ENCODE measurements at regions not wholly inside any gene's neighbourhood (a gene's known extent, or its start where the extent isn't known, plus 50 kb on each side); places are given as distances from the start of the nearest gene placed in this dataset.

DNA sequence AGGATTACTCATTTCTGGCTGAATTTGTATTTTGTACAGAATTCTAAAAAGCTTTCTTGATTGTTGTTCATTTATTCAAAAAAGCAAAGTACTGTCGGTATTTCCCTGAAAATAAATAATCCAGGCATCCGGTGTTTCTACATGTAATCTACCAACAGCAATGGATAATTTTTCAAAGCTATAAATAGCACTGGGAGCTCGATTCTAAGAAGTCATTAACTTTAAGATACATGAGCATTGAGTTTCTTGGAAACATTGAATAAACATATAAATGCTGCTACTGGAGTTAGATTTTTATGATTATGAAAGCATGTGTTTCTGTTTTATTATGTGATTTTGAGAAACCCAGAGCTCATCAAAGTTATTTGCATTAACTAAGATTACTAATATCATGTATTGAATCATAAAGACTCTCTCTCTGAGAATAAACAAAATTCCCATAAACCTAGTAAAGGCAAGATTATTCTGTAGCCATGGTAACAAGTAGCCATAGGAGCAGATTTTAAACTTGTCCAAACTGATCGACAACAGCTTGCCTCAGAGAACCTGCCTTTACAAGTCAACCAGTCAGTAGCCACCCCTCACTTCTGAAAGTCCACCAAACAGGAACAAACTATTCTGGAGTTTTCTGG, 197.0 kb downstream of the DRD1 start:
- no peak for TF ChIP-seq EZH2phosphoT487 (IDR thresholded peaks at IDR 0.05; ENCODE audit: borderline replicate concordance)
- no peak for TF ChIP-seq CTCF (conservative IDR thresholded peaks at IDR 0.05; ENCODE audit: low read length)
- Histone ChIP-seq H3K9me2 (replicated peaks; ENCODE audit: low read depth, low read length) (no peaks in the 10 kb centered on the region), H3K4me3 (ENCODE audit: low read length, poor library complexity, severe bottlenecking) (no peak overlapping the region), H3K9me3 (ENCODE audit: insufficient read depth, low read depth, low read length) (no peaks in the 10 kb centered on the region), H3K9ac (ENCODE audit: low read depth, low read length, poor library complexity, severe bottlenecking) (no peak overlapping the region), H2AFZ (ENCODE audit: low read length) (no peak overlapping the region), H4K20me1 (ENCODE audit: insufficient read depth, low read length, poor library complexity, severe bottlenecking) (no peaks in the 10 kb centered on the region), H3K79me2 (ENCODE audit: insufficient read depth, low read length) (no peaks in the 10 kb centered on the region), H3F3A (ENCODE audit: low read depth) (no peaks in the 10 kb centered on the region), H3K27me3 (ENCODE audit: insufficient read depth, low read length, poor library complexity, severe bottlenecking) (no peaks in the 10 kb centered on the region), H3K36me3 (ENCODE audit: insufficient read depth, low read length) (no peaks in the 10 kb centered on the region), H3K4me2 (ENCODE audit: low read depth, low read length, poor library complexity, severe bottlenecking) (no peak overlapping the region), H3K4me1 (ENCODE audit: insufficient read depth, low read length, poor library complexity, severe bottlenecking) (no peaks in the 10 kb centered on the region)

DNA sequence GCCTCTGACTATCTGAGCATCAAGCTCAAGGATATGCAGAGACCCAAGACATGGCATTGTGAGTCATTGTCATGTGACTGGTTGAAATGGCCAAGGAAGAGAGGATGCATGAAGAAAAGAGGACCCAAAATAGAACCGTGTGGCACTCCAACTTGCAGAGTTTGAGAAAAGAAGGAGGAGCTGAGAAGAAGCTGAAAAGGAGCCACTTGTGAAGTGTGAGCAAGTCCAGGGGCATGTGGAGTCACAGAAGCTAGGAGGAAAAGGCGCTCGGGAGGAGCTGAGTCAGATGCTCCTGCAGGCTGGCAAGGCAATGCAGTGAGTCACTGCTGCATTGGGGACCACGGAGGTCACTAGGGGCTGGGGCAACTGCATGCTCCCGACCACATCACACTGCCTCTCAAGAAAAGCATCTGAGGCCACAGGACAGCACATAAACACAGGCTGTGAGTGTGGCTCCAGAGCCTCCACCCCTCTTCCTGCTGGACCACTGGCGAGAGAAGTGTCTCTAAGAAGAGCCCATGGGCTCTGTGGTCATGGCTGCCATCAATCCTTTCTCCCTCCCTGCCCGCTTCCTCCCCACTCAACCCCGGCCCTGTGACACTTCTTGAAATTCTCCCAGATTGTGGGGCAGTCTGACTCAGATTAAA, 197.6 kb downstream of the DRD1 start:
- Histone ChIP-seq H3K79me2 (ENCODE audit: insufficient read depth, low read length) (no peaks in the 10 kb centered on the region), H3K36me3 (ENCODE audit: insufficient read depth, low read length) (no peaks in the 10 kb centered on the region), H3K4me2 (ENCODE audit: low read depth, low read length, poor library complexity, severe bottlenecking) (no peak overlapping the region), H3K27me3 (ENCODE audit: insufficient read depth, low read length, poor library complexity, severe bottlenecking) (no peaks in the 10 kb centered on the region), H3K4me1 (ENCODE audit: insufficient read depth, low read length, poor library complexity, severe bottlenecking) (no peaks in the 10 kb centered on the region), H3F3A (ENCODE audit: low read depth) (no peaks in the 10 kb centered on the region), H4K20me1 (ENCODE audit: insufficient read depth, low read length, poor library complexity, severe bottlenecking) (no peaks in the 10 kb centered on the region), H3K9me2 (replicated peaks; ENCODE audit: low read depth, low read length) (no peaks in the 10 kb centered on the region), H3K9me3 (ENCODE audit: insufficient read depth, low read depth, low read length) (no peaks in the 10 kb centered on the region), H3K4me3 (ENCODE audit: low read length, poor library complexity, severe bottlenecking) (no peak overlapping the region), H2AFZ (ENCODE audit: low read length) (no peak overlapping the region), H3K9ac (ENCODE audit: low read depth, low read length, poor library complexity, severe bottlenecking) (no peak overlapping the region)
- no peak for TF ChIP-seq CTCF (conservative IDR thresholded peaks at IDR 0.05; ENCODE audit: low read length)
- no peak for TF ChIP-seq EZH2phosphoT487 (IDR thresholded peaks at IDR 0.05; ENCODE audit: borderline replicate concordance)

DNA sequence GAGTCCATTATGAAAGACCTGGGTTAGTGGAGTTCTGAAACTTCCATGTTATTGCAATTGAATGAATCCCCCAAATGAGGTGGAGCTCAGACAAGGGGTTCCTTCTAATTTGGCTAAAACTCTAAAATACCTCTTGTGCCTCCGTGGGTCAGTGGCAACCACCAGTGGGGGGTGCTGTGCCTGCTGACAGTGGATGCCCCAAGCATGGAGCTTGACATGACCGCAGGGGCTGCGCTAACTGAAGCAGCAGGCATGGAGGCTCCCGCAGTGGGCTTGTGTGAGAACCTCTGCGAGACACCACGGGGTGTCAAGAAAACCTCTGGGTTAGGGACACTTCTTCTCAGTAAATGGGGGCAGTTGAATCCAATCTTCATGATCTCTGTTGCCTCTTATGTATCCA, 200.5 kb downstream of the DRD1 start:
- no peak for TF ChIP-seq CTCF (conservative IDR thresholded peaks at IDR 0.05; ENCODE audit: low read length)
- TF ChIP-seq EZH2phosphoT487 (IDR thresholded peaks at IDR 0.05; ENCODE audit: borderline replicate concordance) = no peak
- H3K4me1 ChIP-seq (ENCODE audit: insufficient read depth, low read length, poor library complexity, severe bottlenecking) = no peaks in the 10 kb centered on the region
- H3K36me3 ChIP-seq (ENCODE audit: insufficient read depth, low read length) = no peaks in the 10 kb centered on the region
- H3K9me2 ChIP-seq (replicated peaks; ENCODE audit: low read depth, low read length) = no peaks in the 10 kb centered on the region
- H3K9ac ChIP-seq (ENCODE audit: low read depth, low read length, poor library complexity, severe bottlenecking) = no peak overlapping the region
- no peaks in the 10 kb centered on the region for H3K27me3 ChIP-seq (ENCODE audit: insufficient read depth, low read length, poor library complexity, severe bottlenecking)
- H4K20me1 ChIP-seq (ENCODE audit: insufficient read depth, low read length, poor library complexity, severe bottlenecking) = no peaks in the 10 kb centered on the region
- H3K79me2 ChIP-seq (ENCODE audit: insufficient read depth, low read length) = no peaks in the 10 kb centered on the region
- no peak overlapping the region for H2AFZ ChIP-seq (ENCODE audit: low read length)
- H3K4me3 ChIP-seq (ENCODE audit: low read length, poor library complexity, severe bottlenecking) = no peak overlapping the region
- no peaks in the 10 kb centered on the region for H3K9me3 ChIP-seq (ENCODE audit: insufficient read depth, low read depth, low read length)
- no peaks in the 10 kb centered on the region for H3F3A ChIP-seq (ENCODE audit: low read depth)
- no peak overlapping the region for H3K4me2 ChIP-seq (ENCODE audit: low read depth, low read length, poor library complexity, severe bottlenecking)
